Neuronal stem cell (in vitro differentiated cells): ENCODE measurements at regions not wholly inside any gene's neighbourhood (a gene's known extent, or its start where the extent isn't known, plus 50 kb on each side); places are given as distances from the start of the nearest gene placed in this dataset.

Source experiments
- DNase-seq: peaks from one replicate; pipeline ENCODE4 v3.0.0-alpha.2; 2013; ENCODE audit warnings: low spot score
- H2AFZ ChIP-seq: one replicate; pipeline ENCODE4 v1.6.1; 2013; ENCODE audit warnings: mild to moderate bottlenecking, low read length, inconsistent platforms
- H2AK5ac ChIP-seq: 2 replicates; pipeline ENCODE4 v1.6.1; 2013; ENCODE audit warnings: low read depth, mild to moderate bottlenecking, inconsistent platforms, low read length, moderate library complexity, mixed read lengths
- H2BK120ac ChIP-seq: 2 replicates; pipeline ENCODE4 v1.6.1; 2013; ENCODE audit warnings: low read depth, mild to moderate bottlenecking, inconsistent platforms, low read length, moderate library complexity, mixed read lengths
- H2BK12ac ChIP-seq: one replicate; pipeline ENCODE4 v1.6.1; 2013; ENCODE audit warnings: low read length, inconsistent platforms
- H2BK15ac ChIP-seq: 2 replicates; pipeline ENCODE4 v1.6.1; 2013; ENCODE audit warnings: mild to moderate bottlenecking, low read length, inconsistent platforms, mixed read lengths
- H2BK5ac ChIP-seq: one replicate; pipeline ENCODE4 v1.6.1; 2013; ENCODE audit warnings: inconsistent platforms, mild to moderate bottlenecking, low read length, moderate library complexity
- H3K14ac ChIP-seq: one replicate; pipeline ENCODE4 v1.6.1; 2013; ENCODE audit warnings: low read length, inconsistent platforms
- H3K18ac ChIP-seq: 2 replicates; pipeline ENCODE4 v1.6.1; 2013; ENCODE audit warnings: low read length, inconsistent platforms
- H3K23ac ChIP-seq: 2 replicates; pipeline ENCODE4 v1.6.1; 2013; ENCODE audit warnings: low read depth, mild to moderate bottlenecking, mixed read lengths, low read length, inconsistent platforms; ENCODE audit not compliant: poor library complexity
- H3K27ac ChIP-seq: replicated peaks from 3 replicates; pipeline ENCODE4 v1.5.1; 2013; ENCODE audit warnings: low read length, inconsistent platforms
- H3K27me3 ChIP-seq, 3 experiments: 2 replicates each; pipeline ENCODE4 v1.6.1; 2013; ENCODE audit warnings: low read length in 3 of 3, mild to moderate bottlenecking in 2 of 3, inconsistent platforms in 1 of 3, low read depth in 1 of 3, mixed read lengths in 1 of 3, moderate library complexity in 1 of 3; ENCODE audit not compliant: control insufficient read depth in 3 of 3, insufficient read depth in 3 of 3
- H3K36me3 ChIP-seq, 2 donors: replicated peaks in 1 of 2; 2 replicates each; pipeline ENCODE4 v1.6.1; 2013; ENCODE audit warnings: low read length in 2 of 2; ENCODE audit not compliant: control insufficient read depth in 2 of 2, insufficient read depth in 2 of 2
- H3K4ac ChIP-seq: 2 replicates; pipeline ENCODE4 v1.6.1; 2013; ENCODE audit warnings: inconsistent platforms, mild to moderate bottlenecking, low read length, moderate library complexity
- H3K4me1 ChIP-seq, 2 donors: 1 replicate in 1 of 2; 2 replicates in 1 of 2; pipeline ENCODE4 v1.6.1; 2013; ENCODE audit warnings: low read length in 2 of 2, low read depth in 1 of 2; ENCODE audit not compliant: control insufficient read depth in 2 of 2, insufficient read depth in 1 of 2
- H3K4me2 ChIP-seq: one replicate; pipeline ENCODE4 v1.6.1; 2013; ENCODE audit warnings: mild to moderate bottlenecking, low read length, inconsistent platforms; ENCODE audit not compliant: insufficient read depth, poor library complexity, severe bottlenecking
- H3K4me3 ChIP-seq, 2 donors: 2 replicates each; pipeline ENCODE4 v1.5.1; 2013; ENCODE audit warnings: low read length in 2 of 2, mild to moderate bottlenecking in 2 of 2, inconsistent platforms in 1 of 2, moderate library complexity in 1 of 2
- H3K79me1 ChIP-seq: one replicate; pipeline ENCODE4 v1.6.1; 2013; ENCODE audit warnings: low read depth, mild to moderate bottlenecking, inconsistent platforms, low read length, moderate library complexity
- H3K9ac ChIP-seq: one replicate; pipeline ENCODE4 v1.6.1; 2013; ENCODE audit warnings: mild to moderate bottlenecking, low read depth, low read length, inconsistent platforms; ENCODE audit not compliant: poor library complexity
- H3K9me3 ChIP-seq, 2 donors: replicated peaks in 1 of 2; 2 replicates each; pipeline versions ENCODE3 to v1.6.1; 2013; ENCODE audit warnings: low read length in 2 of 2, mild to moderate bottlenecking in 2 of 2, inconsistent platforms in 1 of 2, low read depth in 1 of 2, mixed read lengths in 1 of 2, moderate library complexity in 1 of 2; ENCODE audit not compliant: control insufficient read depth in 2 of 2, insufficient read depth in 1 of 2
- H4K8ac ChIP-seq: one replicate; pipeline ENCODE4 v1.6.1; 2013; ENCODE audit warnings: low read depth, mild to moderate bottlenecking, inconsistent platforms, low read length, moderate library complexity
- H4K91ac ChIP-seq: one replicate; pipeline ENCODE4 v1.6.1; 2013; ENCODE audit warnings: low read length, low read depth, mild to moderate bottlenecking, inconsistent platforms; ENCODE audit not compliant: poor library complexity
- WGBS, 2 donors: extraction: QIAGEN DNeasy Blood & Tissue Kit; methylation state at CpG; one replicate each; pipeline ENCODE4 v1.1.7; 2013; ENCODE audit warnings: missing lambda C conversion rate in 2 of 2, mixed read lengths in 1 of 2; ENCODE audit not compliant: insufficient read length in 2 of 2, insufficient replicate concordance in 1 of 2; ENCODE audit errors: extremely low coverage in 2 of 2; 5-methylcytosine and 5-hydroxymethylcytosine counted together

DNA sequence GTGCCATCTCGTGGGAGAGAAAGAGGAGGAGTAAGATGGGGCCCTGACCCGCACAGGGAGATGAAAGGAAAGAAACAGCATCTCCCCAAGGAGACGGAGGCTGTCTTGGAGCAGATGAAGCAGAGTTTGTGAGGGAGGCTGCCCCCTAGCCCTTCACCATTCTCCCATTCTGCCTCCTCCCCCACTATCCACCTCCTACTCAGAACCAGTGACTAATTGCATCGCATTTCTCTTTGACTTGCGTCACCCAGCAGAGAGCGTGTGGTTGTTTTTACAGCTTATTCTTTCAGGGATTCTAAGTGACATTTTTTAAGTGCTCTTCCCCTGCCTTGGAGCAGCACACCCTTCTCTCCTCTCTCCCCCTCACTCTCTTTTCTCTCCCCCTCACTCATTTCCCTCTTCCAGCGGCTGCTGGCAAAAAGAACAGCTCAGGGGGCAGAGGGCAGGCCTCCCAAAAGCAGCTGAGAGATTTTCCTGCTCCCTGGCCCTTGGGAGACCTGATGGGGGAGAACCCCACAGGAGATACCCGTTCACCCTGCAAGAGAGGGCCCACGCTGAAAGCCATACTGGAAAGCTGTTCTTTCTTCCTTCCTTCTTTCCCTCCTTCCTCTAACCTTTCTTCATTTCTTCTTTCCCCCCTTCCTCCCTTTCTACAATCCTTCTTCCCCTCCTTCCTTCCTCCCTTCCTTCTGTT is 91.8 kb downstream of the MRPL46 start:
- Histone ChIP-seq H3K36me3 (no peaks in the 10 kb centered on the region), H2BK12ac (no peak overlapping the region), H3K4me3 (no peak overlapping the region), H2BK15ac (no peak overlapping the region), H3K27me3 (peaks cover 0 to 9% (median 0%) of the 10 kb centered on the region in 3 experiments), H3K14ac (no peak overlapping the region), H3K27ac (peak overlapping the region; percentile 10), H3K18ac (peak overlapping the region; percentile 21), H3K4me1 (peaks cover 0 to 13% of the 10 kb centered on the region in 2 donors), H3K4me2 (no peak overlapping the region), H2BK5ac (no peak overlapping the region), H2AK5ac (no peak overlapping the region), H4K91ac (no peak overlapping the region), H2BK120ac (no peak overlapping the region), H2AFZ (peak overlapping the region; percentile 54), H3K23ac (no peak overlapping the region), H3K4ac (no peak overlapping the region), H4K8ac (no peak overlapping the region), H3K9ac (no peak overlapping the region), H3K79me1 (no peaks in the 10 kb centered on the region), H3K9me3 (no peaks in the 10 kb centered on the region)
- peak; percentile 8 for DNase-seq
- WGBS, 2 donors = no CpG with 5 or more reads among the region's 9 CpGs

DNA sequence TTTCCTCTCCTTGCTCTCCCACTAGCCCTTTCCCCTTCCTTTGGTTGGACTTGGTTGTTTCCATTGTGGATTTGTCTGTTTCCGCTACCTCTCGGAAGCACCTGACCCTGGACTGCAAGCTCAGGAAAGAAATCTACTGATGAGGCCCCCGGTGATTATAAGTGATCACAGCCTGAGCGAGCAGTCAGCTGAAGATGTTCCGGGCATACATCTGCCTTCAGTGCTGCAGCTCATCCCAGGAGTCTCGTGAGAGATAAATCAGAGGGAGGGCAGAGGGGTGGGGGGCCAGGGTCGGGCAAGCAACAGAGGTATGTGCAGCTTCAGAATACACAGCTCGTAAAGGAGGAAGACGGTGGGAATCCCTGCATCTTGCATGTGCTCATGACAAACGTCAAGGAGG is 102.1 kb downstream of the MRPL46 start:
- Histone ChIP-seq H3K36me3 (no peaks in the 10 kb centered on the region), H3K9ac (no peak overlapping the region), H3K79me1 (no peaks in the 10 kb centered on the region), H2BK120ac (no peak overlapping the region), H2AK5ac (no peak overlapping the region), H4K91ac (no peak overlapping the region), H3K9me3 (no peaks in the 10 kb centered on the region), H3K4ac (no peak overlapping the region), H2BK12ac (no peak overlapping the region), H4K8ac (no peak overlapping the region), H3K4me1 (peaks cover 0 to 2% of the 10 kb centered on the region in 2 donors), H2BK5ac (no peak overlapping the region), H2BK15ac (no peak overlapping the region), H2AFZ (no peak overlapping the region), H3K4me3 (no peak overlapping the region), H3K27me3 (no peaks in the 10 kb centered on the region), H3K27ac (no peak overlapping the region), H3K4me2 (no peak overlapping the region), H3K23ac (no peak overlapping the region), H3K18ac (no peak overlapping the region), H3K14ac (no peak overlapping the region)
- no peak for DNase-seq
- no CpG with 5 or more reads among the region's 10 CpGs for WGBS, 2 donors

DNA sequence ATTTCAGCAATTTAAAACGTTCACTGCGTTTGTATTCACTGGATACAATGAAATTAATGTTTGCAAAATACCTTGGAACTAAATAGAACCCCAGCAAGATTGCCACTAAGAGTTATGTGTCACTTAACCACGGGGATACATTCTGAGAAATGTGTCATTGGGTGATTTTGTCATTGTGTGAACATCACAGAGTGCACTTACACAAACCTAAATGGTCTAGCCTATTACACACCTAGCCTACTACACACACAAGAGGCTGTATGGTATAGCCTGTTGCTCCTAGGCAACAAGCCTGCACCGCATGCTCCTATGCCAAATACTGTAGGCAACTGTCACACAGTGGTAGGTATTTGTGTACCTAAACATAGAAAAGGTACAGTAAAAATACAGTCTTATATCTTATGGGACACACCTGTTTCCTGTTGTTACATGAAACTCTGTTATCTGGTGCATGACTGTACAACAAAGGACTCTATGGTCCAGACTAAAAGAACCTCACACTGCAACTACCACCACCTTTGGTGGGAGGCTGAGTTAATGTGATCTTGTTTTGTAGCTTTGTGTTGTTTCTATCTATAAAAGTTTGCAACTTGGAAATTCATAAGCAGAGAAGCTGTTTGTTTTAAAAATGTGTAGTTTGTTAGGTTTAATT is 92.2 kb upstream of the NTRK3 start:
- no peak overlapping the region for H3K14ac ChIP-seq
- 100% methylated on average over 1 of the region's 4 CpGs for WGBS, 2 donors

DNA sequence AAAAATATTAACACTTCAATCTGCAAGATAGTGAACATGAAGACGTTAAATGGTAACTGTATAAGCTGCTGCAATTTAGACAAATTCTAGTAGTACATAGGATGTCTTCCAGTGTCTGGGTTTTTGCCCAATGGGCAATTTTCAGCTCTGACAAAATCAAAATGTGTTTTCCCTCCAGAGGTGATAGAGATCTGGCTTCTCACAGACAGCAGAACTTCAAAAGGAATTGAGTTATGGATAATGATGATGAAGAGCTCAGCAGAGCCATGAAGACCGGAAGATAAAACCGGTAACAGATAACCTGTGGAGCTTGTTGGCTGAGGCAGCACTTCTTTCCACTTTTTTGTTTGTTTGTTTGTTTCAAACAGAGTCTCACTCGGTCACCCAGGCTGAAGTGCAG is 89.4 kb upstream of the NTRK3 start:
- no peak for DNase-seq
- Histone ChIP-seq H3K9me3 (no peaks in the 10 kb centered on the region), H2BK15ac (no peak overlapping the region), H2BK120ac (no peak overlapping the region), H2BK5ac (no peak overlapping the region), H3K14ac (no peak overlapping the region), H3K4ac (no peak overlapping the region), H3K18ac (no peak overlapping the region), H3K36me3 (no peaks in the 10 kb centered on the region), H3K4me2 (no peak overlapping the region), H2AK5ac (no peak overlapping the region), H3K23ac (no peak overlapping the region), H2BK12ac (no peak overlapping the region), H2AFZ (no peak overlapping the region), H3K27ac (no peak overlapping the region), H3K27me3 (no peaks in the 10 kb centered on the region), H3K9ac (no peak overlapping the region), H3K4me3 (no peak overlapping the region), H3K79me1 (no peaks in the 10 kb centered on the region), H4K91ac (no peak overlapping the region), H4K8ac (no peak overlapping the region), H3K4me1 (no peaks in the 10 kb centered on the region)
- no CpG with 5 or more reads among the region's 4 CpGs for WGBS, 2 donors

More for the DNA sequence above, 92.2 kb upstream of the NTRK3 start:
- H3K9ac ChIP-seq = no peak overlapping the region
- H2BK15ac ChIP-seq = no peak overlapping the region
- H2AFZ ChIP-seq = no peak overlapping the region
- H2AK5ac ChIP-seq = no peak overlapping the region
- H3K79me1 ChIP-seq = no peaks in the 10 kb centered on the region
- no peaks in the 10 kb centered on the region for H3K27me3 ChIP-seq
- no peak overlapping the region for H2BK120ac ChIP-seq
- no peak overlapping the region for H2BK12ac ChIP-seq
- no peak overlapping the region for H3K27ac ChIP-seq
- H3K18ac ChIP-seq = no peak overlapping the region
- H3K23ac ChIP-seq = no peak overlapping the region
- H2BK5ac ChIP-seq = no peak overlapping the region
- H3K4me2 ChIP-seq = no peak overlapping the region
- no peak overlapping the region for H4K8ac ChIP-seq
- no peak for DNase-seq
- H3K4ac ChIP-seq = no peak overlapping the region
- H4K91ac ChIP-seq = no peak overlapping the region
- H3K4me3 ChIP-seq = no peak overlapping the region
- H3K9me3 ChIP-seq = peaks cover 0 to 1% of the 10 kb centered on the region in 2 donors
- no peaks in the 10 kb centered on the region for H3K4me1 ChIP-seq
- H3K36me3 ChIP-seq = no peaks in the 10 kb centered on the region
